Ovary (tissue), 1 donor: ENCODE measurements at regions not wholly inside any gene's neighbourhood (a gene's known extent, or its start where the extent isn't known, plus 50 kb on each side); places are given as distances from the start of the nearest gene placed in this dataset.
"Not testable (repeated sequence)": the region's sequence is repeated elsewhere in the genome, so short reads cannot be mapped to it uniquely, and the experiment has no call there.

Experiments used
- EP300 ChIP-seq: sonication (generic); formaldehyde crosslinking; IDR thresholded peaks from one replicate; pipeline ENCODE4 v1.6.1; 2017; ENCODE audit warnings: antibody characterized with exemption
- POLR2A ChIP-seq: fragments of 450-650 bp; IDR thresholded peaks from one replicate; pipeline ENCODE4 v1.6.1; 2017; ENCODE audit warnings: antibody characterized with exemption, mild to moderate bottlenecking, moderate library complexity

- TF ChIP-seq POLR2A, EP300: not testable (repeated sequence)
Observed at GRCh38 chr6:170146131-170146530, 144.7 kb downstream of the DLL1 start.
